ENCODE measurements at regions not wholly inside any gene's neighbourhood (a gene's known extent, or its start where the extent isn't known, plus 50 kb on each side); places are given as distances from the start of the nearest gene placed in this dataset.

GRCh38 chr3:152056073-152056472 lies 182.6 kb downstream of the SUCNR1 start:
- no peak for DNase-seq

GRCh38 chr3:152056481-152056880 lies 183.0 kb downstream of the SUCNR1 start:
- no peak for DNase-seq

- no peak for DNase-seq
Observed at GRCh38 chr3:152056987-152057386, 183.5 kb downstream of the SUCNR1 start.

GRCh38 chr3:152058856-152059255 lies 185.4 kb downstream of the SUCNR1 start:
- no peak for DNase-seq

- no peak for DNase-seq
Observed at GRCh38 chr3:152060701-152061100, 187.3 kb downstream of the SUCNR1 start.

GRCh38 chr3:152061296-152061695 lies 187.9 kb downstream of the SUCNR1 start:
- DNase-seq, result no peak

- DNase-seq, result no peak
Observed at GRCh38 chr3:152069871-152070270, 196.4 kb downstream of the SUCNR1 start.

- DNase-seq, result no peak
Observed at GRCh38 chr3:152071315-152071714, 197.4 kb upstream of the MBNL1 start.

GRCh38 chr3:152071924-152072323 lies 196.8 kb upstream of the MBNL1 start:
- DNase-seq, result no peak

- DNase-seq, result no peak
Observed at GRCh38 chr3:152073267-152073666, 195.5 kb upstream of the MBNL1 start.

- DNase-seq, result no peak
Observed at GRCh38 chr3:152076148-152076547, 192.6 kb upstream of the MBNL1 start.

GRCh38 chr3:152079980-152080379 lies 188.7 kb upstream of the MBNL1 start:
- DNase-seq, result no peak

- DNase-seq, result no peak
Observed at GRCh38 chr3:152083135-152083534, 185.6 kb upstream of the MBNL1 start.

GRCh38 chr3:152084441-152085158 lies 184.1 kb upstream of the MBNL1 start:
- no peak for DNase-seq

- no peak for DNase-seq
Observed at GRCh38 chr3:152087153-152087552, 181.6 kb upstream of the MBNL1 start.

GRCh38 chr3:152089528-152089927 lies 179.2 kb upstream of the MBNL1 start:
- no peak for DNase-seq

- DNase-seq, result no peak
Observed at GRCh38 chr3:152091725-152092124, 177.0 kb upstream of the MBNL1 start.

- DNase-seq, result no peak
Observed at GRCh38 chr3:152093901-152094300, 174.8 kb upstream of the MBNL1 start.

- DNase-seq, result no peak
Observed at GRCh38 chr3:152094406-152094805, 174.3 kb upstream of the MBNL1 start.

GRCh38 chr3:152095472-152095871 lies 173.3 kb upstream of the MBNL1 start:
- DNase-seq, result no peak

- no peak for DNase-seq
Observed at GRCh38 chr3:152096280-152096906, 172.3 kb upstream of the MBNL1 start.

- DNase-seq, result no peak
Observed at GRCh38 chr3:152097120-152097519, 171.6 kb upstream of the MBNL1 start.

GRCh38 chr3:152097770-152098169 lies 171.0 kb upstream of the MBNL1 start:
- no peak for DNase-seq

GRCh38 chr3:152100491-152101132 lies 168.1 kb upstream of the MBNL1 start:
- no peak for DNase-seq
